Neural crest cell (in vitro differentiated cells): ENCODE measurements at regions not wholly inside any gene's neighbourhood (a gene's known extent, or its start where the extent isn't known, plus 50 kb on each side); places are given as distances from the start of the nearest gene placed in this dataset.

Experiments
- DNase-seq: peaks from one replicate; pipeline ENCODE4 v3.0.0; 2021; ENCODE audit warnings: low read depth, mixed read lengths, low spot score
- H3K27ac Mint-ChIP-seq: one replicate; pipeline ENCODE4 v1.8.0; 2021; ENCODE audit warnings: mild to moderate bottlenecking, mixed read lengths; ENCODE audit not compliant: unreplicated experiment
- H3K27me3 Mint-ChIP-seq: 2 replicates; pipeline ENCODE4 v1.8.0; 2021; ENCODE audit warnings: low read depth, mild to moderate bottlenecking, mixed read lengths
- H3K36me3 Mint-ChIP-seq: 2 replicates; pipeline ENCODE4 v1.8.0; 2021; ENCODE audit warnings: low read depth, mild to moderate bottlenecking, mixed read lengths
- H3K4me1 Mint-ChIP-seq: 2 replicates; pipeline ENCODE4 v1.8.0; 2021; ENCODE audit warnings: mixed read lengths
- H3K4me3 Mint-ChIP-seq: one replicate; pipeline ENCODE4 v1.8.0; 2021; ENCODE audit warnings: mild to moderate bottlenecking, mixed read lengths
- H3K9me3 Mint-ChIP-seq: 2 replicates; pipeline ENCODE4 v1.8.0; 2021; ENCODE audit warnings: mixed read lengths
- TF ChIP-seq, protein P1 (sequence below): fragments of 200-600 bp; sonication (generic); conservative IDR thresholded peaks from 2 replicates; pipeline ENCODE4 v1.5.0; 2021; ENCODE audit warnings: antibody characterized with exemption, mild to moderate bottlenecking

DNA sequence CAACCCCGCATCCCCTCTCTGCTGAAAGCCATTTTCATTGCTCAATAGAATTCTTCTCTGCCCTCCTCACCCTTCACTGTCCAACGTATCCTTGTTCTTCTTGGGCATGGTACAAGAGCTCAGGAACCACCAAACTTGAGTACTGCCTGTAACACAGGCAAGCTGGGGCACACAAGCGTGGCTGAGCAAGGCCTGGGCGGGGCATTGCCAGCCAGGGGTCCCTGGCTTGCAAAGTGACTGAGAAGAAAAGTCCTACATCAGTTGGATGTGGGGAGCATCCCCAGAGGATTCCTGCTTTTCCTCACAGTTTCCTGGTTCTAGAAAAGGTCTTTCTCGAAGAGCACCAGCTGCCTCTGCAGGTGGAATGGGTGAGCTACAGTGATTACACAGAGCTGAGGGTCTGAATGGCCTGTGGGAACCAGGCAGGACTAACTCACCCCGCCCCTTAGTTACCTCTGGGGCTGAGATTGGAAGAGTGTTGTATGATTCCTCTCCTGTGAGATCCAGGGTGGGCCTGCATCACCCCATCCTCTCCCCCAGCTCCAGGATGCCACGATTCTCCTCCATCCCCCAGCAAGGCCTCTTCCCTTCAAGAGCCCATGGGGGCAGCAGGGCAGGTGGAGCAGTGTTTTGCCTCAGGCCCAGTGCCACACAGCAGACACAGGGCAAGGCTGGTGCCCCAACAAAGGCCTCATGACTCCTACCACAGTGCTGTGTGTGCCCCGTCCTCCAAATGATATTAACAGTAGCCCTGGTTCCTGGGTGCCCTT, 121.9 kb downstream of the MATN1 start:
- no peak for DNase-seq
- TF ChIP-seq, protein P1, sequence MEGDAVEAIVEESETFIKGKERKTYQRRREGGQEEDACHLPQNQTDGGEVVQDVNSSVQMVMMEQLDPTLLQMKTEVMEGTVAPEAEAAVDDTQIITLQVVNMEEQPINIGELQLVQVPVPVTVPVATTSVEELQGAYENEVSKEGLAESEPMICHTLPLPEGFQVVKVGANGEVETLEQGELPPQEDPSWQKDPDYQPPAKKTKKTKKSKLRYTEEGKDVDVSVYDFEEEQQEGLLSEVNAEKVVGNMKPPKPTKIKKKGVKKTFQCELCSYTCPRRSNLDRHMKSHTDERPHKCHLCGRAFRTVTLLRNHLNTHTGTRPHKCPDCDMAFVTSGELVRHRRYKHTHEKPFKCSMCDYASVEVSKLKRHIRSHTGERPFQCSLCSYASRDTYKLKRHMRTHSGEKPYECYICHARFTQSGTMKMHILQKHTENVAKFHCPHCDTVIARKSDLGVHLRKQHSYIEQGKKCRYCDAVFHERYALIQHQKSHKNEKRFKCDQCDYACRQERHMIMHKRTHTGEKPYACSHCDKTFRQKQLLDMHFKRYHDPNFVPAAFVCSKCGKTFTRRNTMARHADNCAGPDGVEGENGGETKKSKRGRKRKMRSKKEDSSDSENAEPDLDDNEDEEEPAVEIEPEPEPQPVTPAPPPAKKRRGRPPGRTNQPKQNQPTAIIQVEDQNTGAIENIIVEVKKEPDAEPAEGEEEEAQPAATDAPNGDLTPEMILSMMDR, result no peak
- no peak overlapping the region for H3K4me3 Mint-ChIP-seq
- no peak overlapping the region for H3K27ac Mint-ChIP-seq
- H3K36me3 Mint-ChIP-seq, result no peaks in the 10 kb centered on the region
- peaks cover under 1% of the 10 kb centered on the region for H3K27me3 Mint-ChIP-seq
- H3K9me3 Mint-ChIP-seq, result no peaks in the 10 kb centered on the region
- H3K4me1 Mint-ChIP-seq, result peaks cover under 1% of the 10 kb centered on the region

DNA sequence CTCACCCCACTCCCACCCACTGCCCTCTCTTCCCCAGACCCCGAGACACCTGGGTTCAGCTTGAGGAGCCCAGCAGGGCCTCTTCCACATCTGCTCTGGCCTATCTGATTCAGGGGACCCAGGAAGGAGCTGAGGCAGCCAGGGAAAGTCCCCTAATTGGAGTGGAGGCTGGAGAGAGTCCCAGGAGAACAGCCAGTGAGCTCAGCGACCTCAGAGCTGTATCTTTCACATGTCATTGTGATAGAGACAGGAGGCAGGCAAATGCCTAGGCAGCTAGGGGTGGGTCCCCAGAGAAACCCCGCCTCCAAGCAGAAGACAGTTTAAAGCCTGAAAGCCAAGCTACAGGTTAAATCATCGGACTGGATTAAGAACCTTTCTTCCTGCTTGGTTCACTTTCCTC, 122.7 kb downstream of the MATN1 start:
- no peak for DNase-seq
- no peak overlapping the region for H3K4me3 Mint-ChIP-seq

DNA sequence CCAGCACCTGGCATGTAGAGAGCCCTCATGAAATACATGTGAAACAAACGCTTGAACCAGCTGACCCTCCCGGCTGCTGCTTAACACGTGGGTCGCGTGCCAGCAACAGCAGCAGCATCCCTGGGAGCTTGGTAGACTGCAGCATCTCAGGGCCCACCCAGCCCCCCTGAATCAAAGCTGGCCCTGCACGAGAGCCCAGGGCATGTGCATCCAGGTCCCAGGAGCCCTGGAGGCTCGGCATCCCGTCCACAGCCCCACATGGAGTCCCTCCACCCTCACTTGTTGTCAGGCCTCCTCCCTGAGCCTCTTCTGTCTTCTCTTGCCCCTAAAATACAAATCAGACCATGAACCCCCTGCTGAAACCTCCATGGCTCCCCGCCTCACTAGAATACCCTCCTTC, 123.1 kb downstream of the MATN1 start:
- no peak overlapping the region for H3K27ac Mint-ChIP-seq
- H3K27me3 Mint-ChIP-seq, result peaks cover 11% of the 10 kb centered on the region
- DNase-seq, result no peak
- H3K9me3 Mint-ChIP-seq, result no peaks in the 10 kb centered on the region
- no peak overlapping the region for H3K4me3 Mint-ChIP-seq
- H3K4me1 Mint-ChIP-seq, result no peaks in the 10 kb centered on the region
- no peaks in the 10 kb centered on the region for H3K36me3 Mint-ChIP-seq
- TF ChIP-seq, protein P1, result no peak

More for the DNA sequence above, 122.7 kb downstream of the MATN1 start:
- Mint-ChIP-seq H3K36me3 (no peaks in the 10 kb centered on the region), H3K27ac (no peak overlapping the region), H3K27me3 (peaks cover 6% of the 10 kb centered on the region), H3K9me3 (no peaks in the 10 kb centered on the region), H3K4me1 (no peaks in the 10 kb centered on the region)
- TF ChIP-seq, protein P1, result no peak

DNA sequence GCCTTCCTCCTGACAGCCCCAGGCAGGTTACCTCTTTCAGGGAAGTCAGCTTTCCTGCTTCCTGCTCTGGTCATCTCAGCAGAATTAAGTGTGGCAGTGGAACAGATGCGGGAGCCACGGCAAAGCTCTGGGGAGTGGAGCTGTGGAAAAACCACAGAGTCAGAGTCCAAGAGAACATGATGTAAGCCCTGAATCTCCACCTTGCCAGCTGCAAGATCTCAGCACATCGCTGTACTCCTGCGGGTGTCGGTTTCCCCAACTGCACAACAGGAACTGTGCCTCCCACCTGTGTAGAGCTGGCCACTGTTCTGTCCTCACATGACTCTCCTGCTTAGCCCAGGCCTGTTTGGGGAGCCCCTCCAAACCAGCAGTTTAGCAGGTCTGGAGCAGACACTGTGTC, 123.7 kb downstream of the MATN1 start:
- DNase-seq, result no peak
- H3K27ac Mint-ChIP-seq, result no peak overlapping the region
- H3K9me3 Mint-ChIP-seq, result no peaks in the 10 kb centered on the region
- peaks cover 16% of the 10 kb centered on the region for H3K27me3 Mint-ChIP-seq
- H3K4me1 Mint-ChIP-seq, result no peaks in the 10 kb centered on the region
- TF ChIP-seq, protein P1, result no peak
- H3K4me3 Mint-ChIP-seq, result no peak overlapping the region
- no peaks in the 10 kb centered on the region for H3K36me3 Mint-ChIP-seq

DNA sequence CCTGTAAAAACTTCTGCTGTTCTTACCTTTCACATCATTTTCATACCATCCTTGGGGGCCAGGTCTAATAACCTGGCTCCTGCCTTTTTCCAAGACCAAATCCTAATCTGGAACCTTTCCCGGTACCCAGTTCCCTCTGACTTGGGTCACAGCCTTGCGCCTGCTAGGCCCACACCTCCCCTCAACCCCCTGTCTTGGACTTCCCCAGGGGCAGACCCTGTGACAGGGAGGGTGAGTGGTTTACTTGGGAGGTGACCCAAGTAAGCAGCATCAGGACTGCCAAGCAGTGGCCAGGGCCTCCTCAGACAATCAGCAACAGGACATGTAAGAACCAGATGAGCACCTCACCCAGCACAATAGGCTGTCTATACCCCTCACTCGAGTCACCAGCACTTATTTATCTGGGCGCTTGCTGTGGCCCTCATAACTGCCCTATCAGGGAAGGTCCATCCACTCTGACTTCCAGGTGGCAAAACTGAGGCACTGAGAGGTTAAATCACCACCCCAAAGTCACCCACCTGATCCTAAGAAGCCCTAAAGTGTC, 124.7 kb downstream of the MATN1 start:
- H3K36me3 Mint-ChIP-seq, result no peaks in the 10 kb centered on the region
- H3K4me1 Mint-ChIP-seq, result no peaks in the 10 kb centered on the region
- H3K4me3 Mint-ChIP-seq, result no peak overlapping the region
- H3K9me3 Mint-ChIP-seq, result no peaks in the 10 kb centered on the region
- TF ChIP-seq, protein P1, result no peak
- no peak for DNase-seq
- no peak overlapping the region for H3K27ac Mint-ChIP-seq
- peaks cover 26% of the 10 kb centered on the region for H3K27me3 Mint-ChIP-seq
